ENCODE measurements at regions not wholly inside any gene's neighbourhood (a gene's known extent, or its start where the extent isn't known, plus 50 kb on each side); places are given as distances from the start of the nearest gene placed in this dataset.

DNA sequence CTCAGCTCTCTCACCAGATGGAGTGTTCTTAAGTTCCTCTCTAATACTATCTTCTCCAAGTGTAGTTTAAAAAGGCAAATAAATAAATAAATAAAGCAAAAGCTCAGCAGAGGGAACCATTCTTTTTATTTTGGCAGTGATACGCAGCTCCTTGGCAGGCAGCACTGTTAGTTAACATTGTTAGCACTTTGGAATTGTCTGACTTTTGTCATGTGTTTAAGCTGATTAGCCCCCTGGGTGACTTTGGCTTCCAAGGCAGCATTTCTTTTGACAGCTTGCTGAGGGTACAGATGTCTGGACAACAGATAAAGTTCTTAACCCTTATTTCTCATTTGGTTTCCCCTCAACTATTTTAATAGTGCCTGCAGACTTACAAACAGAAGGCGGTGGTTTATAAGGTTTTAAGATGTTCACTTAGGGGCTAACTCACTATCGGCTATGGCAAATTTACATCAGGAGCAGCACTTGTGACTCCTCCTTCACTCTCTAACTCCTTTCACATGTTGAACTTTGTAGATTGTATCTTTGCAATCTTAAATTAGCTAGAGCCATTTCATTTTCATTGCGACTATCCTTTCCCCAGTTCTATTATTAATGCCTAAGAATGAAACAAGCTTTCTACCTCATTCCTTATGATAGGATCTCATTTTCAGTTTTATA, 213.4 kb downstream of the ZBBX start:
- Histone ChIP-seq H3K4me1 (peaks cover 29% of the 10 kb centered on the region), H3K27ac (replicated peaks) (peak overlapping the region; percentile 79), H3K4me3 (peak overlapping the region; percentile 30), H3K36me3 (no peaks in the 10 kb centered on the region), H3K27me3 (ENCODE audit: low read depth) (no peaks in the 10 kb centered on the region), H3K9me3 (replicated peaks) (no peaks in the 10 kb centered on the region)
- peak; percentile 56 for DNase-seq
- intact Hi-C loops (cut with micrococcal nuclease) = no loop called here
- TF ChIP-seq, protein P1, sequence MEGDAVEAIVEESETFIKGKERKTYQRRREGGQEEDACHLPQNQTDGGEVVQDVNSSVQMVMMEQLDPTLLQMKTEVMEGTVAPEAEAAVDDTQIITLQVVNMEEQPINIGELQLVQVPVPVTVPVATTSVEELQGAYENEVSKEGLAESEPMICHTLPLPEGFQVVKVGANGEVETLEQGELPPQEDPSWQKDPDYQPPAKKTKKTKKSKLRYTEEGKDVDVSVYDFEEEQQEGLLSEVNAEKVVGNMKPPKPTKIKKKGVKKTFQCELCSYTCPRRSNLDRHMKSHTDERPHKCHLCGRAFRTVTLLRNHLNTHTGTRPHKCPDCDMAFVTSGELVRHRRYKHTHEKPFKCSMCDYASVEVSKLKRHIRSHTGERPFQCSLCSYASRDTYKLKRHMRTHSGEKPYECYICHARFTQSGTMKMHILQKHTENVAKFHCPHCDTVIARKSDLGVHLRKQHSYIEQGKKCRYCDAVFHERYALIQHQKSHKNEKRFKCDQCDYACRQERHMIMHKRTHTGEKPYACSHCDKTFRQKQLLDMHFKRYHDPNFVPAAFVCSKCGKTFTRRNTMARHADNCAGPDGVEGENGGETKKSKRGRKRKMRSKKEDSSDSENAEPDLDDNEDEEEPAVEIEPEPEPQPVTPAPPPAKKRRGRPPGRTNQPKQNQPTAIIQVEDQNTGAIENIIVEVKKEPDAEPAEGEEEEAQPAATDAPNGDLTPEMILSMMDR (IDR thresholded peaks at IDR 0.05; ENCODE audit: borderline replicate concordance) = no peak

DNA sequence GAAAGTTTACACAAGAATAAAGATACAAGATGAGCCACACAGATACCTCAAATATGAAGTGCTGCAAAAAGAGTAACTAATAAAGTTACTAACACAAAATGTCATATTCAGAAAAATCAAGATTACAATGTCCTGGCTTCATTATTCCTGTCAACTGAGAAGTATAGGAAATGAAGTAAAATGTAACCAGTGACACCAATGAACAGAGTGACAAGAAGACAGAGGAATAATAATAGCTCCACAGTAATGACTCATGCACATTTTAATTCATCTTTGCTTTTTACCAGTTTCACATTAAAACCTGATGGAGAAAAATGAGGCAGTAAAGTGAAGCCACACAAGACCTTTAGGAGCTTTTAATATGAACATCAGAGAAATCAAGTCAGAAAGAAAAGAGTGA, 214.1 kb downstream of the ZBBX start:
- H3K27ac ChIP-seq (replicated peaks) = peak overlapping the region; percentile 79
- intact Hi-C loops (cut with micrococcal nuclease) = no loop called here

DNA sequence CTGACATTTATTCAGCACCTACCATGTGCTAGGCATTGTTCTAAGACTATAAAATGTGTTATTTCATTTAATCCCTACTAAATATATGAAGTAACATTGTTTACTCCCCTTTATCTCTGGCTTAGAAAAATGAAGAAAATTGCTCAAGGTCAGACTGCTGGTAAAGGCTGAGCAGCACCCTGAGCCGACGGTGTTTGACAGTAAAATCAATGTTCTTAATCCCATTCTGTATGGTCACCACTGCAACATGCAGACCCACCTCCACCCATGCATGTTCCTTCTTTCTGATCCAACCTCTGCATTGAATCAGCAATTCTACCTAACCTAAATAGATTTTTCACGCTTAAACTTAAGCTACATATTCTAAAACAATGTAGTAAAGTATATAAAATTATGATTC, 216.5 kb downstream of the ZBBX start:
- intact Hi-C loops (cut with micrococcal nuclease) = no loop called here
- DNase-seq = no peak
- TF ChIP-seq, protein P1 (IDR thresholded peaks at IDR 0.05; ENCODE audit: borderline replicate concordance) = no peak
- H3K36me3 ChIP-seq = no peaks in the 10 kb centered on the region
- H3K4me3 ChIP-seq = no peak overlapping the region
- H3K4me1 ChIP-seq = peaks cover 29% of the 10 kb centered on the region
- H3K27me3 ChIP-seq (ENCODE audit: low read depth) = no peaks in the 10 kb centered on the region
- no peaks in the 10 kb centered on the region for H3K9me3 ChIP-seq (replicated peaks)
- no peak overlapping the region for H3K27ac ChIP-seq (replicated peaks)

More for the DNA sequence above, 214.1 kb downstream of the ZBBX start:
- no peaks in the 10 kb centered on the region for H3K27me3 ChIP-seq (ENCODE audit: low read depth)
- TF ChIP-seq, protein P1 (IDR thresholded peaks at IDR 0.05; ENCODE audit: borderline replicate concordance) = no peak
- no peaks in the 10 kb centered on the region for H3K36me3 ChIP-seq
- H3K4me1 ChIP-seq = peaks cover 29% of the 10 kb centered on the region
- no peaks in the 10 kb centered on the region for H3K9me3 ChIP-seq (replicated peaks)
- DNase-seq = no peak
- no peak overlapping the region for H3K4me3 ChIP-seq

DNA sequence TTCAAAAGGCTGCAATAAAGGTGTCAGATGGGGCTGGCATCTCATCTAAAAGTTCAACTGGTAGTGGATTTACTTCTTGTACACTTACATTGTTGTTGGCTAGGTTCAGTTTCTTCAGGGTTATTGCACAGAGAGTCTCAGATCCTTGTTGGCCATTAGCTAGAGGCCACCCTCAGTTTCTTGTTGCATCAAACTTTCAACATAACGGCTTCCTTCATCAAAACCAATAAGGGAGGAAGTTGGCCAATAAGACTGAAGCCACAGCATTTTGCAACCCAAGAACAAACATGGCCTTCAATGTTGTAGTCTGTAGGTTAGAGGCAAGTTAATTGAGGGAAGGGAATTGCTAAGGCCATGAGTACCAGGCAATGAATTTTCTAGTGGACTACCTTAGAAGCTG, 218.0 kb downstream of the ZBBX start:
- intact Hi-C loops (cut with micrococcal nuclease) = no loop called here
- TF ChIP-seq, protein P1 (IDR thresholded peaks at IDR 0.05; ENCODE audit: borderline replicate concordance) = no peak
- H3K27ac ChIP-seq (replicated peaks) = no peak overlapping the region
- H3K9me3 ChIP-seq (replicated peaks) = peaks cover 2% of the 10 kb centered on the region
- H3K36me3 ChIP-seq = no peaks in the 10 kb centered on the region
- no peak for DNase-seq
- H3K27me3 ChIP-seq (ENCODE audit: low read depth) = no peaks in the 10 kb centered on the region
- H3K4me3 ChIP-seq = no peak overlapping the region
- peaks cover 20% of the 10 kb centered on the region for H3K4me1 ChIP-seq

DNA sequence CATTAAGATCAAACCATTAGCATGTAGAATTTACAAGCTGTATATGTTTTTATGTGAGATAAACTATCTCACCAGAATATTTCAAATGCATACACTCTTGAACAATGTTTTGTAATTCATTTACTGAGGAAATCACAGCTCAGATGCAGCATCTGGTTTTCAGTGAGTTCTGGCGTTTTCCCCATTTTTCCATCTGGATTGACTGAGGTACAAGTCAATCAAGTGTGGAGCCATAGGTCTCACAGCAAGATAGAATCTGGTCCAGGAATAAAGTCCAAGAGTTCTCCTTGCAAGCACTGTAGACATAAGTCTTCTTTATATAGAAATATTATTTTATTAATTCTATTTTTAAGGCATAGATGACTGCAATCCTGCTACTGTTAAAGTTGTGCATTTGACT, 219.3 kb downstream of the ZBBX start:
- H3K4me1 ChIP-seq = peaks cover 7% of the 10 kb centered on the region
- intact Hi-C loops (cut with micrococcal nuclease) = no loop called here
- no peaks in the 10 kb centered on the region for H3K36me3 ChIP-seq

More for the DNA sequence above, 219.3 kb downstream of the ZBBX start:
- Histone ChIP-seq H3K27ac (replicated peaks) (no peak overlapping the region), H3K4me3 (no peak overlapping the region), H3K27me3 (ENCODE audit: low read depth) (no peaks in the 10 kb centered on the region), H3K9me3 (replicated peaks) (peaks cover 15% of the 10 kb centered on the region)
- TF ChIP-seq, protein P1 (IDR thresholded peaks at IDR 0.05; ENCODE audit: borderline replicate concordance) = no peak
- no peak for DNase-seq

All from left ventricle myocardium inferior (tissue), 1 donor.